ENCODE measurements at regions not wholly inside any gene's neighbourhood (a gene's known extent, or its start where the extent isn't known, plus 50 kb on each side); places are given as distances from the start of the nearest gene placed in this dataset.

GRCh38 chr13:72507416-72508199, 219.8 kb downstream of the MZT1 start:
- H2AFZ ChIP-seq (replicated peaks) = no peak overlapping the region
- no peaks in the 10 kb centered on the region for H3K79me2 ChIP-seq (ENCODE audit: low read depth)
- H3K27me3 Mint-ChIP-seq (ENCODE audit: insufficient read depth, low read depth) = peaks cover 2% of the 10 kb centered on the region
- no peak overlapping the region for H3K4me2 ChIP-seq
- H3K4me1 ChIP-seq = peaks cover 11% of the 10 kb centered on the region
- no peaks in the 10 kb centered on the region for H3K9me3 ChIP-seq (ENCODE audit: low read depth)
- no peaks in the 10 kb centered on the region for H3K36me3 ChIP-seq
- no peak for DNase-seq (ENCODE audit: low spot score)
- H3K9me3 Mint-ChIP-seq = no peaks in the 10 kb centered on the region
- no peaks in the 10 kb centered on the region for H3F3A ChIP-seq (ENCODE audit: low read depth)
- TF ChIP-seq CTCF (IDR thresholded peaks at IDR 0.05) (no peak), EZH2 (IDR thresholded peaks at IDR 0.05) (no peak), EZH2phosphoT487 (IDR thresholded peaks at IDR 0.05) (no peak)
- H4K20me1 ChIP-seq (ENCODE audit: low read depth) = no peaks in the 10 kb centered on the region
- H3K27ac Mint-ChIP-seq = no peak overlapping the region
- H3K4me3 ChIP-seq = no peak overlapping the region
- no peaks in the 10 kb centered on the region for H3K27me3 ChIP-seq
- no peak overlapping the region for H3K27ac ChIP-seq
- no peaks in the 10 kb centered on the region for H3K36me3 Mint-ChIP-seq
- peaks cover 38% of the 10 kb centered on the region for H3K4me1 Mint-ChIP-seq
- H3K9ac ChIP-seq = no peak overlapping the region
- H3K4me3 Mint-ChIP-seq = no peak overlapping the region

GRCh38 chr13:72506706-72507105, 220.7 kb downstream of the MZT1 start:
- H3K9me3 Mint-ChIP-seq = no peaks in the 10 kb centered on the region
- no peaks in the 10 kb centered on the region for H3K36me3 Mint-ChIP-seq
- H3K27me3 ChIP-seq = no peaks in the 10 kb centered on the region
- H3K4me1 ChIP-seq = peaks cover 11% of the 10 kb centered on the region
- no peak overlapping the region for H3K27ac Mint-ChIP-seq
- peaks cover 37% of the 10 kb centered on the region for H3K4me1 Mint-ChIP-seq
- no peak overlapping the region for H3K4me3 ChIP-seq
- no peak for TF ChIP-seq EZH2phosphoT487 (IDR thresholded peaks at IDR 0.05)
- no peak for TF ChIP-seq EZH2 (IDR thresholded peaks at IDR 0.05)
- no peak for TF ChIP-seq CTCF (IDR thresholded peaks at IDR 0.05)
- peaks cover 2% of the 10 kb centered on the region for H3K27me3 Mint-ChIP-seq (ENCODE audit: insufficient read depth, low read depth)
- no peak overlapping the region for H3K4me2 ChIP-seq
- no peaks in the 10 kb centered on the region for H3K9me3 ChIP-seq (ENCODE audit: low read depth)
- H2AFZ ChIP-seq (replicated peaks) = no peak overlapping the region
- no peaks in the 10 kb centered on the region for H3K36me3 ChIP-seq
- H4K20me1 ChIP-seq (ENCODE audit: low read depth) = no peaks in the 10 kb centered on the region
- H3K79me2 ChIP-seq (ENCODE audit: low read depth) = no peaks in the 10 kb centered on the region
- no peak for DNase-seq (ENCODE audit: low spot score)
- H3K4me3 Mint-ChIP-seq = no peak overlapping the region
- H3K27ac ChIP-seq = no peak overlapping the region
- H3K9ac ChIP-seq = no peak overlapping the region
- H3F3A ChIP-seq (ENCODE audit: low read depth) = no peaks in the 10 kb centered on the region

GRCh38 chr13:72505376-72505775, 222.1 kb downstream of the MZT1 start:
- Mint-ChIP-seq H3K36me3 (no peaks in the 10 kb centered on the region), H3K27ac (no peak overlapping the region), H3K4me3 (no peak overlapping the region), H3K27me3 (ENCODE audit: insufficient read depth, low read depth) (peaks cover 2% of the 10 kb centered on the region), H3K4me1 (peaks cover 37% of the 10 kb centered on the region), H3K9me3 (no peaks in the 10 kb centered on the region)
- no peaks in the 10 kb centered on the region for H3K36me3 ChIP-seq
- no peaks in the 10 kb centered on the region for H3K27me3 ChIP-seq
- no peak overlapping the region for H3K4me3 ChIP-seq
- no peak for TF ChIP-seq EZH2phosphoT487 (IDR thresholded peaks at IDR 0.05)
- TF ChIP-seq CTCF (IDR thresholded peaks at IDR 0.05) = no peak
- no peak for TF ChIP-seq EZH2 (IDR thresholded peaks at IDR 0.05)
- H3K27ac ChIP-seq = no peak overlapping the region
- H3F3A ChIP-seq (ENCODE audit: low read depth) = no peaks in the 10 kb centered on the region
- no peak overlapping the region for H2AFZ ChIP-seq (replicated peaks)
- H3K4me1 ChIP-seq = peaks cover 11% of the 10 kb centered on the region
- H3K9me3 ChIP-seq (ENCODE audit: low read depth) = no peaks in the 10 kb centered on the region
- H4K20me1 ChIP-seq (ENCODE audit: low read depth) = no peaks in the 10 kb centered on the region
- no peak overlapping the region for H3K9ac ChIP-seq
- no peak overlapping the region for H3K4me2 ChIP-seq
- H3K79me2 ChIP-seq (ENCODE audit: low read depth) = no peaks in the 10 kb centered on the region
- DNase-seq (ENCODE audit: low spot score) = no peak
